HG03342 (cell line): ENCODE measurements at regions not wholly inside any gene's neighbourhood (a gene's known extent, or its start where the extent isn't known, plus 50 kb on each side); places are given as distances from the start of the nearest gene placed in this dataset.
"Not testable (repeated sequence)": the region's sequence is repeated elsewhere in the genome, so short reads cannot be mapped to it uniquely, and the experiment has no call there.

Source experiments
- ATAC-seq: cut with Tn5 transposase; IDR thresholded peaks from one replicate; pipeline ENCODE4 v1.9.1; 2021; ENCODE audit warnings: mild to moderate bottlenecking, moderate library complexity; ENCODE audit not compliant: unreplicated experiment

GRCh38 chr16:51869176-51869575 lies 677.8 kb downstream of the TOX3 start:
- no peak for ATAC-seq

GRCh38 chr16:51868631-51869030 lies 678.3 kb downstream of the TOX3 start:
- ATAC-seq, result no peak

- ATAC-seq, result no peak
Observed at GRCh38 chr16:51867386-51868065, 679.4 kb downstream of the TOX3 start.

- ATAC-seq, result no peak
Observed at GRCh38 chr16:51864575-51864974, 682.4 kb downstream of the TOX3 start.

- ATAC-seq, result no peak
Observed at GRCh38 chr16:51854401-51854951, 692.5 kb downstream of the TOX3 start.

- ATAC-seq, result no peak
Observed at GRCh38 chr16:51853586-51853985, 693.4 kb downstream of the TOX3 start.

- ATAC-seq, result no peak
Observed at GRCh38 chr16:51852892-51853291, 694.1 kb downstream of the TOX3 start.

GRCh38 chr16:51851111-51851510 lies 695.8 kb downstream of the TOX3 start:
- no peak for ATAC-seq

GRCh38 chr16:51849715-51850114 lies 697.2 kb downstream of the TOX3 start:
- ATAC-seq, result no peak

GRCh38 chr16:51845586-51846305 lies 694.7 kb upstream of the SALL1 start:
- no peak for ATAC-seq

- no peak for ATAC-seq
Observed at GRCh38 chr16:51839727-51840462, 688.8 kb upstream of the SALL1 start.

- no peak for ATAC-seq
Observed at GRCh38 chr16:51834794-51835193, 683.7 kb upstream of the SALL1 start.

GRCh38 chr16:51834133-51834532 lies 683.1 kb upstream of the SALL1 start:
- ATAC-seq, result no peak

- no peak for ATAC-seq
Observed at GRCh38 chr16:51831595-51832367, 680.7 kb upstream of the SALL1 start.

- not testable (repeated sequence) for ATAC-seq
Observed at GRCh38 chr16:51831034-51831433, 680.0 kb upstream of the SALL1 start.

- no peak for ATAC-seq
Observed at GRCh38 chr16:51825779-51826178, 674.7 kb upstream of the SALL1 start.

- no peak for ATAC-seq
Observed at GRCh38 chr16:51822471-51822870, 671.4 kb upstream of the SALL1 start.

GRCh38 chr16:51821527-51821926 lies 670.5 kb upstream of the SALL1 start:
- no peak for ATAC-seq

- no peak for ATAC-seq
Observed at GRCh38 chr16:51820176-51820575, 669.1 kb upstream of the SALL1 start.

- no peak for ATAC-seq
Observed at GRCh38 chr16:51818342-51818944, 667.4 kb upstream of the SALL1 start.
